ENCODE measurements at regions not wholly inside any gene's neighbourhood (a gene's known extent, or its start where the extent isn't known, plus 50 kb on each side); places are given as distances from the start of the nearest gene placed in this dataset.

- H3K4me1 ChIP-seq: no peaks in the 10 kb centered on the region
- intact Hi-C loops (cut with DNase I; ENCODE audit: low total_unique reads): no loop called here
- no peak for DNase-seq
- no peaks in the 10 kb centered on the region for H3K9me3 ChIP-seq
- H3K27ac ChIP-seq: no peak overlapping the region
- H3K27me3 ChIP-seq (replicated peaks in 1 of 7): no peaks in the 10 kb centered on the region
- H3K36me3 ChIP-seq: no peaks in the 10 kb centered on the region
- TF ChIP-seq CTCF (IDR thresholded peaks at IDR 0.05 in 8 of 11, conservative IDR thresholded peaks at IDR 0.05 in 3 of 11): no peak
- no peak for TF ChIP-seq POLR2A (IDR thresholded peaks at IDR 0.05)
- no peak for TF ChIP-seq POLR2AphosphoS5 (IDR thresholded peaks at IDR 0.05)
- WGBS, 5 donors: 81 to 91% (median 86%) methylated on average over 6 of the region's 6 CpGs
- H3K4me3 ChIP-seq: no peak overlapping the region
Observed at GRCh38 chr4:141571793-141572192, 64.6 kb upstream of the IL15 start.

GRCh38 chr4:141573678-141574077 is 62.7 kb upstream of the IL15 start:
- Histone ChIP-seq H3K4me1 (no peaks in the 10 kb centered on the region), H3K27ac (no peak overlapping the region), H3K9me3 (no peaks in the 10 kb centered on the region), H3K4me3 (no peak overlapping the region), H3K36me3 (no peaks in the 10 kb centered on the region), H3K27me3 (replicated peaks in 1 of 7) (no peaks in the 10 kb centered on the region)
- intact Hi-C loops (cut with DNase I; ENCODE audit: low total_unique reads): no loop called here
- DNase-seq: no peak
- TF ChIP-seq POLR2A (IDR thresholded peaks at IDR 0.05) (no peak), CTCF (IDR thresholded peaks at IDR 0.05 in 8 of 11, conservative IDR thresholded peaks at IDR 0.05 in 3 of 11) (no peak), POLR2AphosphoS5 (IDR thresholded peaks at IDR 0.05) (no peak)

GRCh38 chr4:141575884-141576283 is 60.5 kb upstream of the IL15 start:
- intact Hi-C loops (cut with DNase I; ENCODE audit: low total_unique reads): no loop called here
- H3K27ac ChIP-seq: no peak overlapping the region
- no peak for DNase-seq
- H3K4me3 ChIP-seq: no peak overlapping the region
- H3K4me1 ChIP-seq: no peaks in the 10 kb centered on the region
- no peak for TF ChIP-seq POLR2AphosphoS5 (IDR thresholded peaks at IDR 0.05)
- TF ChIP-seq POLR2A (IDR thresholded peaks at IDR 0.05): no peak
- TF ChIP-seq CTCF (IDR thresholded peaks at IDR 0.05 in 8 of 11, conservative IDR thresholded peaks at IDR 0.05 in 3 of 11): no peak
- H3K27me3 ChIP-seq (replicated peaks in 1 of 7): no peaks in the 10 kb centered on the region
- 71 to 84% (median 80%) methylated on average over 4 of the region's 4 CpGs for WGBS, 5 donors
- no peaks in the 10 kb centered on the region for H3K9me3 ChIP-seq
- no peaks in the 10 kb centered on the region for H3K36me3 ChIP-seq

- Histone ChIP-seq H3K36me3 (no peaks in the 10 kb centered on the region), H3K27ac (no peak overlapping the region), H3K4me1 (no peaks in the 10 kb centered on the region), H3K27me3 (replicated peaks in 1 of 7) (no peaks in the 10 kb centered on the region), H3K4me3 (no peak overlapping the region), H3K9me3 (no peaks in the 10 kb centered on the region)
- intact Hi-C loops (cut with DNase I; ENCODE audit: low total_unique reads): no loop called here
- no peak for DNase-seq
- no peak for TF ChIP-seq CTCF (IDR thresholded peaks at IDR 0.05 in 8 of 11, conservative IDR thresholded peaks at IDR 0.05 in 3 of 11)
- TF ChIP-seq POLR2A (IDR thresholded peaks at IDR 0.05): no peak
- TF ChIP-seq POLR2AphosphoS5 (IDR thresholded peaks at IDR 0.05): no peak
- WGBS, 5 donors: 86 to 95% (median 90%) methylated on average over 8 of the region's 8 CpGs
Observed at GRCh38 chr4:141576585-141577110, 59.7 kb upstream of the IL15 start.
